NCI-H510A (cell line): ENCODE measurements at regions not wholly inside any gene's neighbourhood (a gene's known extent, or its start where the extent isn't known, plus 50 kb on each side); places are given as distances from the start of the nearest gene placed in this dataset.
"Not testable (repeated sequence)": the region's sequence is repeated elsewhere in the genome, so short reads cannot be mapped to it uniquely, and the experiment has no call there.

ENCODE experiments used
- DNase-seq: peaks from one replicate; lab custom pipeline; 2025; lab: John Stamatoyannopoulos, UW

GRCh38 chr1:115534106-115534505 is 107.7 kb upstream of the VANGL1 start:
- DNase-seq = no peak

- no peak for DNase-seq
Measured at GRCh38 chr1:115531631-115532264, 110.0 kb upstream of the VANGL1 start.

- DNase-seq = no peak
Measured at GRCh38 chr1:115530407-115530806, 111.4 kb upstream of the VANGL1 start.

GRCh38 chr1:115529216-115529897 is 112.4 kb upstream of the VANGL1 start:
- DNase-seq = no peak

DNA sequence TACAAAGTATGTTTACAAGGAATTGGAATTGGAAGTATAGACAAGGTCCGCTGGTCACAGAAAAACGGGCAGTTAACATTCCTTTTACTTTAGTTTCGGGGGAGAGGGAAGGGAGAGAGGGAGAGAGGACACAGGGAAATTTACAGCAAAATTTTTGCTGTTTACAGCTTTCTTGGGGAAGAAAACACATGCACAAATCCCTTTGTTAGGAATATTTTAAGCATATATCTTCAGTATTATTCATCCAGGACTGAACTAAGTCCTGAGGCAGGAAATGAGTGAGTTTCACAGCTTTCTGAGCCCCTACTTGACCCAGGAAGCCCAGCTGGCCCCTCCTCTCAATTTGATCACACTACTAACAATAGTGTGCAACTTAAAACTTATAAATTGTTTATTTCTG is 113.4 kb upstream of the VANGL1 start:
- DNase-seq = not testable (repeated sequence)

GRCh38 chr1:115527746-115528145 is 114.0 kb upstream of the VANGL1 start:
- DNase-seq = no peak

GRCh38 chr1:115526900-115527299 is 114.9 kb upstream of the VANGL1 start:
- DNase-seq = no peak

DNA sequence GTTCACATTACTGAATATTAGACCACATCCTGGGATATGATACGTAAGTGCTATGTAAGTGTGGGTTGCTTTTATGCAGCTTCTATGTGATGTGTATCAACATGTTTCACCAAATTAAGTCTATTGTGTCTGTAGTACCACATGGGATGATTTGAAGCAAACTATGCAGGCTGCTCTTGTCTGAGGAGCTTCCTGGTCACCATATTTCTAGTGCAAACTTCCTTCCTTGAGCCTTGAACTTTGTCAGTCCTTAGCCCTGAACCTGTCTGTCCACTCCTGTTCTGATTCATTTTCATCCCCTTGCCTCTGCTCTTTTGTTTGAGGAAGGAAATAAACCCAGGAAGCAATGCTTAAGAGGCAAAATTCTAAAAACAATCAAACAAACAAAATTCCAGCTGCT is 117.5 kb upstream of the VANGL1 start:
- no peak for DNase-seq

DNA sequence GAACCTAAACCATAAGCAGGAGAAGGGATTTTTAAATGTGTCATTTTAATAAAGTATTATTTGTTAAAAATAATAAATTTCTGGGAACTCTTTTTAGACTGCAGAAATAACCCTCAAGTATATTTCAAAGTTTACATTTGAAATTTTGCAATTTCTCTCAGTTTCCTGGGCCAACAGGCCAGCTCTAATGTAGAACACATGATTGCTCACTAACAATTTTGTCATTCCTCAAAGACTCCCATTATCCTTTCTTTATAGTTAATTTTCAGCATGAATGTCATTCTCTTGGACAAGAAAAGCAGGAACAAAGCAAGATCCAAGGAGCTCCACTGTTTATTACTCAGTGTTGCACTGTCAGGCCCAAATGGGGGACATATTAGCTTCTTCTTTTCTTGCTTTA is 119.4 kb upstream of the VANGL1 start:
- no peak for DNase-seq

DNA sequence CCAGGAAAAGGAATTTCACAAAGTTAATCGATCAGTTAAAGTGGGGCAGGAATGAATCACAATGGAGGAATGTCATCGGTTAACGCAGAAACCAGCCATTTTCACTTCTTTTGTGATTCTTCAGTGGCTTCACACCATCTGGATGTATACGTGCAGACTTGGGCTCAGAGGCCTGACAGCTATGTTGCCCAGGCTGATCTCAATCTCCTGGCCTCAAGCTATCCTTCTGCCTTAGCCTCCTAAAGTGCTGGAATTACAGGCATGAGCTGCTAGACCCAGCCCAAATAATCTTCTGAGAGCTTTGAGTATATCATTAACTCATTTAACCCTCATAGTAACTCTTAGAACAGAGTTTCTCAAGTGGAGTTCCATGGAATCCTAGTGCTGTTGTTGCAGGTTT is 126.5 kb upstream of the VANGL1 start:
- no peak for DNase-seq

GRCh38 chr1:115510226-115510625 is 131.5 kb upstream of the VANGL1 start:
- not testable (repeated sequence) for DNase-seq

GRCh38 chr1:115507901-115508300 is 133.9 kb upstream of the VANGL1 start:
- no peak for DNase-seq

GRCh38 chr1:115506924-115507589 is 134.7 kb upstream of the VANGL1 start:
- DNase-seq = no peak

GRCh38 chr1:115506518-115506917 is 135.3 kb upstream of the VANGL1 start:
- DNase-seq = no peak

- no peak for DNase-seq
Measured at GRCh38 chr1:115505148-115505571, 136.6 kb upstream of the VANGL1 start.

- DNase-seq = not testable (repeated sequence)
Measured at GRCh38 chr1:115502183-115502582, 139.6 kb upstream of the VANGL1 start.

DNA sequence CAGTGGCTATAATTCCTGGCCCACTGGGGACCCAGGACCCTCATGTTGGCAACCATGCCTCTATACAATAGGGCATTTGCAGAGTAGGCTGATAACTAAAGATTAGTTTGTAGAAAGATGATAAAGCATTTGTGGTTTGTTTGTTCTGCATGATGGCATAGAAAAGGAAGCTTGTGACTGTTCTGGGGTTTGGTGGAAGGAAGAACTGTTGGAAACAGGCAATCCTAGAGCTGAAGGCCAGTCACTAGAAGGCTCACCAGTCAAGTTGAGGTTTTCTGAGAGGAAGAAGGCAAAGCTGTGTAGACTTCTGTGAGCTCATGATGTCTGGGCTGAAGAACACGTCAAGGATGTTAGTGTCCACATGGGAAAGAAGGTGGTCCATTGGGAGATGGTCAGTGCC is 140.3 kb upstream of the VANGL1 start:
- DNase-seq = no peak

GRCh38 chr1:115499253-115499652 is 142.5 kb upstream of the VANGL1 start:
- no peak for DNase-seq

DNA sequence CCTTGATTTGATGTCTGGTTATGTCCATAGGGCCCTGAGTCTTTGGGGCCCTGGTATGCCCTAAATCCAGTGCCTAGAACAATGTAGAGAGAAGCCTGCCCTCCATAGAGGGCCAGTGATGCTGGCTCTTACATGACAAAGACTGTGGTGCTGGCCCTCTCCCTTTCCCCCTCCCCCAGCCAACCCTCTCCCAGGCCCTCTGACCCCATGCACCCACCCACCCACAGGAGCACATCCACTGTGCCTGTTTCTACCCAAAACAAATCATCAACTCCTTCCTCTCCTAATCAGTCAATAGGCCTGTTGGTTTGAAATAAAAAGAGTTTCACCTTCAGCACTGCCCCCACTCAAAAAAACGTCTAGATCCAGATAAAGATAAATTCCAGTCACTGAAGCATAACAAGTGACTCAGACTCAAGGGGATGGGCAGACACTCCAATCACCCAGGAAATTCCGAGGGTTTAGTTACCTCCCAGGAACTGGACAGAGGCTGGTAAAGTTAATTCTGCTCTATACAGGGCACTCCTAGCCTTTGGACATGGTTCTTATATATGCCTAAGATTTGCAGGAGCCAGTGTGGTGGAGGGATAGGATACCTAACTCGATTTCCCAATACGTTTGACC is 144.8 kb upstream of the VANGL1 start:
- DNase-seq = no peak

- no peak for DNase-seq
Measured at GRCh38 chr1:115495625-115496024, 146.1 kb upstream of the VANGL1 start.

DNA sequence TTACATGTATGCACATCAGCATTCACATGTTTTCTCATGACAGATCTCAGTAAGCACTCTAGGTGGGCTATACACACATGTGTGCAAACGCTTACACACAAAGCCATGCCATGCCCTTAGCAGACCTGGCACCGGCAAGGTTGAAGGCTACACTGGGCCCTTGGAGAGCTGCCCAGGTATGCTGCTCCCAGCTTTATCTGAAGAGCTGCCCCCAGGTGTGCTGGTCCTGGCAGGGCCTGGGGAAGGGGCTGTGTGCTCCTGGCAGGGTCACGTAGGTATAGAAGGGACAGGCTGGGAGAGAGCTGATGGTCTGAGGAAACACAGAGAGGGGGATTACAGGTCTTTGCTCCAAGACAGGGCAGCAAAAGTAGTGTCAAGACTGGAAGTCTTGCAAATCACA is 146.7 kb upstream of the VANGL1 start:
- DNase-seq = no peak

DNA sequence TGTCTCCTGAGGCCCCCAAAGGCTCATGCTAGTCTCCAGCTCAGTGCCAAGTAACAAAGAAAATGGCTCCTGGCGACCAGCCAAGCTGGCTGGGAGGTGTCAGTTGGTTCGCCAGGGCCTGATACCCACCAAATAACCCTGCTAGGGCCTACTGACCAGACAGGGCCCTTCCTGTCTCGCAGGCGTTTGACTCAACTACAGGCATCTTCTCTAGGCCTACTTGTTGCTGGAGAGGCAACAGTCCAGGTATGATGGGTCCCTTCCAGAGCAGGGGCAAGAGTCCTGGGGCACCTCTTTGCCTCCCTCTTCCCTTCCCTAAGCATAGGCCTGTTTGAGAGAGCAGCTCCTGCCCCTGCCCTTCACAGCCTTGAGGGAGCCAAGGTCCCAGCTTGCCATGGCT is 147.9 kb upstream of the VANGL1 start:
- DNase-seq = no peak

GRCh38 chr1:115492880-115493279 is 148.9 kb upstream of the VANGL1 start:
- DNase-seq = no peak
